OCI-LY7 (cell line): ENCODE measurements at regions not wholly inside any gene's neighbourhood (a gene's known extent, or its start where the extent isn't known, plus 50 kb on each side); places are given as distances from the start of the nearest gene placed in this dataset.

ENCODE experiments used
- BruUV-seq: library from RNA; stranded (reverse); fragments of 400-500 nt; replicated peaks from 2 replicates; lab custom pipeline; 2021; lab: Mats Ljungman, UMichigan
- CTCF ChIA-PET: fragments of 300-600 bp; sonication (Branson Sonifier 250); formaldehyde crosslinking; loops from one replicate; lab custom pipeline; 2022; ENCODE audit warnings: antibody characterized with exemption; ENCODE audit not compliant: unreplicated experiment; lab: Charles Lee
- POLR2A ChIA-PET: fragments of 300-600 bp; sonication (Branson Sonifier 250); formaldehyde crosslinking; loops from one replicate; lab custom pipeline; 2022; ENCODE audit warnings: antibody characterized with exemption; lab: Charles Lee
- DNase-seq: peaks from one replicate; pipeline ENCODE4 v3.0.0-alpha.2; 2015; ENCODE audit warnings: low spot score
- H2AFZ ChIP-seq: fragments of 200-600 bp; sonication (generic), shearing (Covaris generic); 2 replicates; pipeline ENCODE4 v1.6.1; 2014; ENCODE audit warnings: mild to moderate bottlenecking, antibody characterized with exemption, low read length, moderate library complexity
- H3K27ac ChIP-seq: fragments of 200-600 bp; sonication (generic); 2 replicates; pipeline ENCODE4 v1.5.1; 2014; ENCODE audit warnings: mixed run types, low read depth, mild to moderate bottlenecking, moderate library complexity, low read length, inconsistent platforms; ENCODE audit not compliant: poor library complexity, severe bottlenecking
- H3K36me3 ChIP-seq: fragments of 200-600 bp; sonication (generic); 2 replicates; pipeline ENCODE4 v1.6.1; 2014; ENCODE audit warnings: mild to moderate bottlenecking, antibody characterized with exemption, low read length, moderate library complexity, mixed read lengths; ENCODE audit not compliant: insufficient read depth
- H3K4me1 ChIP-seq: fragments of 200-600 bp; sonication (generic); 2 replicates; pipeline ENCODE4 v1.5.1; 2014; ENCODE audit warnings: mild to moderate bottlenecking, low read length; ENCODE audit not compliant: insufficient read depth, poor library complexity, severe bottlenecking
- H3K4me2 ChIP-seq: fragments of 200-600 bp; sonication (generic); 2 replicates; pipeline ENCODE4 v1.6.1; 2014; ENCODE audit warnings: mild to moderate bottlenecking, low read length
- H3K4me3 ChIP-seq: fragments of 200-600 bp; sonication (generic); 2 replicates; pipeline ENCODE4 v1.5.1; 2014; ENCODE audit warnings: mild to moderate bottlenecking, low read depth, low read length; ENCODE audit not compliant: poor library complexity, severe bottlenecking
- H3K79me2 ChIP-seq: fragments of 200-600 bp; sonication (generic); 2 replicates; pipeline ENCODE4 v1.6.1; 2016; ENCODE audit warnings: low read depth, mild to moderate bottlenecking, low read length, moderate library complexity, mixed read lengths; ENCODE audit not compliant: insufficient read depth
- H3K9me2 ChIP-seq: fragments of 200-600 bp; sonication (generic); 2 replicates; pipeline ENCODE4 v1.6.1; 2016; ENCODE audit warnings: mild to moderate bottlenecking, low read length, mixed read lengths; ENCODE audit not compliant: insufficient read depth
- H3K9me3 ChIP-seq: fragments of 200-600 bp; sonication (generic); 2 replicates; pipeline ENCODE4 v1.6.1; 2014; ENCODE audit warnings: mild to moderate bottlenecking, mixed run types, low read length, mixed read lengths
- H4K20me1 ChIP-seq: fragments of 200-600 bp; sonication (generic); 2 replicates; pipeline ENCODE4 v1.6.1; 2014; ENCODE audit warnings: mild to moderate bottlenecking, antibody characterized with exemption, low read length, moderate library complexity, mixed read lengths; ENCODE audit not compliant: insufficient read depth
- EZH2phosphoT487 ChIP-seq: fragments of 200-600 bp; sonication (generic); IDR thresholded peaks from 2 replicates; pipeline ENCODE4 v1.6.1; 2018; ENCODE audit warnings: low read depth, borderline replicate concordance, mild to moderate bottlenecking, mixed run types, antibody characterized with exemption, low read length, moderate library complexity, mixed read lengths
- intact Hi-C: fragments of 100-400 bp; cut with micrococcal nuclease; formaldehyde crosslinking; loops from one replicate; pipeline ENCODE4 v1.10.0; 2022; ENCODE audit not compliant: unreplicated experiment
- TF ChIP-seq, protein P1 (sequence below): fragments of 200-600 bp; sonication (generic); conservative IDR thresholded peaks from 2 replicates; pipeline ENCODE4 v1.5.1; 2014; ENCODE audit warnings: mild to moderate bottlenecking, antibody characterized with exemption, low read length, moderate library complexity, mixed read lengths

DNA sequence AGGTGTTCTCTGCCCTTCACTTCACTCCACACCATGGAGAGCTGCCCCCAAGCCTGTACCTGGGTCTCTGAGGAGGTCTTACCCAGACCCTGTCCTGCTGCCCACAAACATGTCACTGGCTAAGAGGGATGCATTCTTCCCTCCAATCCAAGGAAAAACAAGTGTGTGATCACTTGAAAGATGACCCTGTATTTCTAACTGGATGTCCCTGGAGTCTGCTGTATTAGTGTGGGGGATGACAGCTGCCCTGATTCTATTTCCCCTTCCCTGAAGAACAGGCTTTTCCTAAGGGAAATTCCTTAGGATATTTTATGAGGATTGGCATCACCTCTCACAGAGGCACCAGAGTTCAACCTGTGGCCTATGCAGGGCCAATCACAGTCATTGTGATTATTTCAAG is 55.0 kb upstream of the GATA2 start:
- H2AFZ ChIP-seq = no peak overlapping the region
- CTCF ChIA-PET = no interaction called here
- H3K9me2 ChIP-seq = no peaks in the 10 kb centered on the region
- no peak overlapping the region for H3K4me3 ChIP-seq
- no peaks in the 10 kb centered on the region for H4K20me1 ChIP-seq
- no peaks in the 10 kb centered on the region for H3K4me1 ChIP-seq
- H3K79me2 ChIP-seq = no peaks in the 10 kb centered on the region
- peaks cover 9% of the 10 kb centered on the region; the same call in 1 of the 2 replicates for H3K9me3 ChIP-seq
- POLR2A ChIA-PET = no interaction called here
- H3K4me2 ChIP-seq = no peak overlapping the region
- no peaks in the 10 kb centered on the region for H3K36me3 ChIP-seq
- DNase-seq = no peak
- BruUV-seq = no TSS peak
- H3K27ac ChIP-seq = no peak overlapping the region
- intact Hi-C loops = no loop called here
- TF ChIP-seq, protein P1, sequence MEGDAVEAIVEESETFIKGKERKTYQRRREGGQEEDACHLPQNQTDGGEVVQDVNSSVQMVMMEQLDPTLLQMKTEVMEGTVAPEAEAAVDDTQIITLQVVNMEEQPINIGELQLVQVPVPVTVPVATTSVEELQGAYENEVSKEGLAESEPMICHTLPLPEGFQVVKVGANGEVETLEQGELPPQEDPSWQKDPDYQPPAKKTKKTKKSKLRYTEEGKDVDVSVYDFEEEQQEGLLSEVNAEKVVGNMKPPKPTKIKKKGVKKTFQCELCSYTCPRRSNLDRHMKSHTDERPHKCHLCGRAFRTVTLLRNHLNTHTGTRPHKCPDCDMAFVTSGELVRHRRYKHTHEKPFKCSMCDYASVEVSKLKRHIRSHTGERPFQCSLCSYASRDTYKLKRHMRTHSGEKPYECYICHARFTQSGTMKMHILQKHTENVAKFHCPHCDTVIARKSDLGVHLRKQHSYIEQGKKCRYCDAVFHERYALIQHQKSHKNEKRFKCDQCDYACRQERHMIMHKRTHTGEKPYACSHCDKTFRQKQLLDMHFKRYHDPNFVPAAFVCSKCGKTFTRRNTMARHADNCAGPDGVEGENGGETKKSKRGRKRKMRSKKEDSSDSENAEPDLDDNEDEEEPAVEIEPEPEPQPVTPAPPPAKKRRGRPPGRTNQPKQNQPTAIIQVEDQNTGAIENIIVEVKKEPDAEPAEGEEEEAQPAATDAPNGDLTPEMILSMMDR = no peak
- no peak for TF ChIP-seq EZH2phosphoT487

DNA sequence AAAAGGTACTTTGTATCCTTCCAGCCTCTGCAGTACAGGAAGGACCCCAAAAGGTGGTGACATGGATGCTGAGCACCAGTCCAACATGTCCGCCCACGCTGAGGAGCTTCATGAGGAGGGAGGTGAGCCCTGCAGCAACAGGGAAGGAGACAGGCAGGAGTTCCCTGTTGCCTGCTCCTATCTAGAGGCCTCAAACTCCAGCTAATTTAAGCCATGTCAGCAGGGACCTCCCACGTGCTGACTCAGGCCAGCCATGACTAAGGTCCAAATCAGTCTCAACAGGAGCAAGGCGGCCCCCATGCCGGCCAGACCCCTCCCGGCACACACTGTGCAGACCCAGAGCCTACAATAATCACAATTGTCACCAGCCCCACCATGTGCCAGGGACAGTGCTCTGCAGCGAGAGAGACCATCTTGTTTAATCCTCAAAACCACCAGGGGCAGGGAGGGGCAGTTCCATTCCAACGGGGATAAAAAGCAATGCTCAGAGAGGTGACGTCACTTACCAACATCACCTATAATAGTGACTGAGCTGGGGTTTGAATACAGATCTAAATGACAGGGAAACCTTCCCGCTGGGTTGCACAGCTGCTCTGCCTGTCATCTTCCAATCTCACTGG is 54.5 kb upstream of the GATA2 start:
- no peak overlapping the region for H3K27ac ChIP-seq
- H3K9me3 ChIP-seq = peaks cover 9% of the 10 kb centered on the region; the same call in 1 of the 2 replicates
- no peak overlapping the region for H3K4me2 ChIP-seq
- no peak for TF ChIP-seq EZH2phosphoT487
- TF ChIP-seq, protein P1 = no peak
- no peaks in the 10 kb centered on the region for H4K20me1 ChIP-seq
- H3K4me1 ChIP-seq = no peaks in the 10 kb centered on the region
- H3K4me3 ChIP-seq = no peak overlapping the region
- CTCF ChIA-PET = no interaction called here
- POLR2A ChIA-PET = no interaction called here
- DNase-seq = no peak
- H3K9me2 ChIP-seq = no peaks in the 10 kb centered on the region
- intact Hi-C loops = no loop called here
- no peaks in the 10 kb centered on the region for H3K79me2 ChIP-seq
- no peaks in the 10 kb centered on the region for H3K36me3 ChIP-seq
- H2AFZ ChIP-seq = no peak overlapping the region
- no TSS peak for BruUV-seq

DNA sequence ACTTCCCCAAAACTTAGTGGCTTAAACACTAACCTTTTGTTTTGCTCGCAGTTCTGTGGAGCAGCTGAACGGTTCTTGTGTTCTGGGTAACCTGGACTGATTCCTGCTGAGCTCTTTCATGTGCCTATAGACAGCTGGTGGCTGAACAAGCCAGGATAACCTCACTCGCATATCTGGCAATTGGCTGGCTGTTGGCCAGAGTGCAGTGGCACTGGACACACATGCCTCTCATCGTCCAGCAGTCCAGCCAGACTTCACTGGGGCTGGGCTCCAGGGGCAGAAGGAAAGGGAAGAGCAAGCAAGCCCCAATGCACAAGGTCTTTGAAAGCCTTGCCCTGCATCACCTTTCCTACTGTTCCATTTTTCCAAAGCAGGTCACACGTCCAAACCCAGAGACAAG is 53.6 kb upstream of the GATA2 start:
- Histone ChIP-seq H2AFZ (no peak overlapping the region), H3K4me3 (no peak overlapping the region), H3K4me2 (no peak overlapping the region), H3K9me2 (no peaks in the 10 kb centered on the region), H3K27ac (no peak overlapping the region), H3K4me1 (no peaks in the 10 kb centered on the region), H4K20me1 (no peaks in the 10 kb centered on the region), H3K36me3 (no peaks in the 10 kb centered on the region), H3K9me3 (peaks cover 9% of the 10 kb centered on the region; the same call in 1 of the 2 replicates), H3K79me2 (no peaks in the 10 kb centered on the region)
- ChIA-PET POLR2A (interaction anchor here (0.7 kb wide), 1 partner anchor 15 kb away, joined by 3 read pairs; no protein-coding TSS in a partner anchor), CTCF (no interaction called here)
- no peak for TF ChIP-seq EZH2phosphoT487
- TF ChIP-seq, protein P1 = no peak
- intact Hi-C loops = no loop called here
- no peak for DNase-seq
- no TSS peak for BruUV-seq
